HEK293T (cell line): ENCODE measurements at regions not wholly inside any gene's neighbourhood (a gene's known extent, or its start where the extent isn't known, plus 50 kb on each side); places are given as distances from the start of the nearest gene placed in this dataset.

Source experiments
- BHLHE40 ChIP-seq: fragments of 450-650 bp; IDR thresholded peaks from 2 replicates; pipeline ENCODE4 v1.6.1; 2016; ENCODE audit warnings: mild to moderate bottlenecking, moderate library complexity, borderline replicate concordance
- FOXM1 ChIP-seq: fragments of 450-650 bp; IDR thresholded peaks from 2 replicates; pipeline ENCODE4 v1.6.1; 2017; ENCODE audit warnings: mild to moderate bottlenecking, borderline replicate concordance
- L3MBTL2 ChIP-seq: fragments of 450-650 bp; conservative IDR thresholded peaks from 2 replicates; pipeline ENCODE4 v1.6.1; 2016; ENCODE audit warnings: mild to moderate bottlenecking
- SP1 ChIP-seq: fragments of 450-650 bp; IDR thresholded peaks from 2 replicates; pipeline ENCODE4 v1.6.1; 2017
- SUZ12 ChIP-seq: fragments of 450-650 bp; IDR thresholded peaks from 2 replicates; pipeline ENCODE4 v1.6.1; 2016; ENCODE audit warnings: mild to moderate bottlenecking
- TARDBP ChIP-seq: fragments of 450-650 bp; IDR thresholded peaks from 2 replicates; pipeline ENCODE4 v1.6.1; 2016
- TF ChIP-seq, protein P1 (sequence below): fragments of 450-650 bp; IDR thresholded peaks from 2 replicates; pipeline ENCODE4 v1.6.1; 2016

DNA sequence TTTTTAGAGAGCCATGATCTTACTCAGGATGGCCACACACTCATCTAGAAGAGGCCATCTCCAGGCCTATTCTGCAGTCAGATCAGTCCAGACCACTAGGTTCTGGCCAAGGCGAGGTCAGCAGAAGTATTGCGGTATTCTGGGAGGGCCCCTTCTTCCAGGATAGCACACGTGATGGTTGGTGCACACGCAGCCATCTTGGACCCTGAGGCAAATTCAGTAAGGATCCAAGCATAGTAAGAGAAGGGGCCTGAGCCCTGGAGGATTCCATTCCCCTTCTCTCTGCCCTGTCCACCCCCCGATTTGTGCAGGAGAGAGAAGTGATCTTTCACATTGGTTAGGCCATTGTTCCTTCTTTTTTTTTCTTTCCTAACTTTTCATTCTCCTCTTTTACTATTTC, 957.9 kb downstream of the BRD1 start:
- TF ChIP-seq, protein P1, sequence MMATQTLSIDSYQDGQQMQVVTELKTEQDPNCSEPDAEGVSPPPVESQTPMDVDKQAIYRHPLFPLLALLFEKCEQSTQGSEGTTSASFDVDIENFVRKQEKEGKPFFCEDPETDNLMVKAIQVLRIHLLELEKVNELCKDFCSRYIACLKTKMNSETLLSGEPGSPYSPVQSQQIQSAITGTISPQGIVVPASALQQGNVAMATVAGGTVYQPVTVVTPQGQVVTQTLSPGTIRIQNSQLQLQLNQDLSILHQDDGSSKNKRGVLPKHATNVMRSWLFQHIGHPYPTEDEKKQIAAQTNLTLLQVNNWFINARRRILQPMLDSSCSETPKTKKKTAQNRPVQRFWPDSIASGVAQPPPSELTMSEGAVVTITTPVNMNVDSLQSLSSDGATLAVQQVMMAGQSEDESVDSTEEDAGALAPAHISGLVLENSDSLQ: no peak
- TF ChIP-seq TARDBP (no peak), FOXM1 (no peak), SUZ12 (no peak), SP1 (no peak), BHLHE40 (no peak), L3MBTL2 (no peak)
